ENCODE measurements at regions not wholly inside any gene's neighbourhood (a gene's known extent, or its start where the extent isn't known, plus 50 kb on each side); places are given as distances from the start of the nearest gene placed in this dataset.

GRCh38 chr1:240663169-240663879 lies 51.4 kb upstream of the GREM2 start:
- Histone ChIP-seq H3K4me3 (ENCODE audit: low read depth, low read length) (no peak overlapping the region), H3K79me2 (no peaks in the 10 kb centered on the region), H3K27me3 (ENCODE audit: control insufficient read depth, insufficient read depth, low read length) (no peaks in the 10 kb centered on the region), H3K9ac (no peak overlapping the region), H3K27ac (no peak overlapping the region), H3K9me3 (ENCODE audit: control insufficient read depth, low read length) (no peaks in the 10 kb centered on the region), H3K4me2 (ENCODE audit: low read length) (no peak overlapping the region), H3K36me3 (ENCODE audit: control insufficient read depth, insufficient read depth, low read length) (no peaks in the 10 kb centered on the region), H2AFZ (no peak overlapping the region), H3K4me1 (no peaks in the 10 kb centered on the region)
- TF ChIP-seq CTCF (IDR thresholded peaks at IDR 0.05) = no peak

Measured in parathyroid adenoma (tissue), 2 donors.